Dermis blood vessel endothelial cell (primary cell): ENCODE measurements at regions not wholly inside any gene's neighbourhood (a gene's known extent, or its start where the extent isn't known, plus 50 kb on each side); places are given as distances from the start of the nearest gene placed in this dataset.
A peak's percentile ranks its signal among the peaks of the same experiment; 100 is the strongest.

ENCODE experiments used
- DNase-seq: peaks from one replicate; pipeline ENCODE4 v3.0.0; 2010

GRCh38 chr3:148087601-148088371, 609.9 kb upstream of the AGTR1 start:
- no peak for DNase-seq

GRCh38 chr3:148089171-148089570, 608.5 kb upstream of the AGTR1 start:
- DNase-seq: no peak

DNA sequence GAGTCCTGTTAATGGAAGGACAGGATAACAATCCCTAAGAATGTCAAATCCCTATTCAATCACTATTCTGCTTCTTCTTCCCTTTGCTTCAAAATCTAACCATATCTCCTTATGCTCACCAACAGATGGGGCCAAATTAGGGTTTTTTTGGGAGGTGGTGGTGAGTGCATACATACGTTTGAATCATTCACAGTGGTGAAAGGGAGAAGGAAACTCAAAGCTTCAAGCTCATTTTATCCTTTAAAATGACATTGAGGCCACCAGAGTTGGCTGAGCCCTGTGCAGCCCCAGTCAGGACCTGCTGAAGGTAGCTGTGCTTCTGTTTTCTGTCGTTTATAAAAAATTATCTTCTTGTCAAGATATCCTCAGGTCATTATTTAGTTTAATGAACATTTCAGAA, 607.5 kb upstream of the AGTR1 start:
- DNase-seq: no peak

GRCh38 chr3:148092624-148093347, 604.9 kb upstream of the AGTR1 start:
- DNase-seq: no peak

- DNase-seq: no peak
Observed at GRCh38 chr3:148093753-148094152, 604.0 kb upstream of the AGTR1 start.

GRCh38 chr3:148095962-148096361, 601.7 kb upstream of the AGTR1 start:
- no peak for DNase-seq

- DNase-seq: no peak
Observed at GRCh38 chr3:148100476-148100875, 597.2 kb upstream of the AGTR1 start.

DNA sequence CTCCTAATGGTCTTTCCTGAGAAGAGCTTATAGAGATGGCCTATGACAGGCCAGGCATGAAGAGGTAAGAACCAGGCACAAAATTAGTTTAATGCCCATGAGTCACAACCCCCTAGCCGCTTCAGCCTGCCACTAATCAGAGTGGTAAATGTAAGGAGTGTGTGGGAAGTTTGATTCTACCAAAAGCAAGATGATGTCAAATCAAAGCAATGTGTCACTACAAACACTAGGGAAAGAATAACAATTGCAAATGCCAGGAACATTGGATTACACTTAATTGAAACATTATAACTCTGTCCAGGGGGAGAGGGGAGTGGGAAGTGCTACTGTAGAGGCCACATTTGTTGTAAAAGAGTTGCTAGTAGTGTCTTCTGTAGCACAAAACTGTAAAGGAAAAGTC, 596.6 kb upstream of the AGTR1 start:
- DNase-seq: no peak

GRCh38 chr3:148102156-148102555, 595.5 kb upstream of the AGTR1 start:
- no peak for DNase-seq

- DNase-seq: no peak
Observed at GRCh38 chr3:148106062-148106461, 591.6 kb upstream of the AGTR1 start.

DNA sequence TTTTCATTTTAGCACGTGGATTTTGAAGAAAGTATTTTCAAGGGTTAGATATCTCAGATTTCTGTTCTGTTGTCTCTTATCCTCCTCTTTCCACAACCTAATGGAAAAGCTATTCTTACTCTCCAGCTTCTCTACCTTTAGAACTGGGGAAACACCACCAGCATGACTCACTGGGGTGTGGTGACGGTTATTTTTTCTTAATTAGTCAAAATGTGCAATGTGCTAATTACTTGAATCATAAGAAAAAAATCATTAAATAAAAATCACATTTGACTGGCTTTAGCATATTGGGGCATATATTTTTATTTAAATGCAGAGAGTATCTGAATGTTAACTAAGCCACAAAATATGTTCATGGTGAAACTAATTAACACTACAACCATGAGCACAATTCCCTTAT, 570.7 kb upstream of the AGTR1 start:
- DNase-seq: no peak

DNA sequence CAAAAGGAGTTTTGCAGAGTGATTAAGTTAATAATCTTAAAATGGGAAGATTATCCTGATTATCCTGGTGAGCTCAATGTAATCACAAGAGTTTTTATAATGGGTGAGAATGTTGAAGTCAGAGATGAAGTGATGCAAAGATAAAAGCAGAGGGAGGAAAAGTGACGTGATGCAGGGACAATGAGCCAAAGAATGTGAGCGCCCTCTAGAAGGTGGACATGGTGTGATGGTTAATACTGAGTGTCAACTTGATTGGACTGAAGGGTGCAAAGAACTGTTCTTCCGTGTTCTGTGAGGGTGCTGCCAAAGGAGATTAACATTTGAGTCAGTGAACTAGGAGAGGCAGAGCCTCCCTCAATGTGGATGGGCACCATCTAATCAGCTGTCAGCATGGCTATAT, 569.6 kb upstream of the AGTR1 start:
- peak; percentile 0 for DNase-seq

DNA sequence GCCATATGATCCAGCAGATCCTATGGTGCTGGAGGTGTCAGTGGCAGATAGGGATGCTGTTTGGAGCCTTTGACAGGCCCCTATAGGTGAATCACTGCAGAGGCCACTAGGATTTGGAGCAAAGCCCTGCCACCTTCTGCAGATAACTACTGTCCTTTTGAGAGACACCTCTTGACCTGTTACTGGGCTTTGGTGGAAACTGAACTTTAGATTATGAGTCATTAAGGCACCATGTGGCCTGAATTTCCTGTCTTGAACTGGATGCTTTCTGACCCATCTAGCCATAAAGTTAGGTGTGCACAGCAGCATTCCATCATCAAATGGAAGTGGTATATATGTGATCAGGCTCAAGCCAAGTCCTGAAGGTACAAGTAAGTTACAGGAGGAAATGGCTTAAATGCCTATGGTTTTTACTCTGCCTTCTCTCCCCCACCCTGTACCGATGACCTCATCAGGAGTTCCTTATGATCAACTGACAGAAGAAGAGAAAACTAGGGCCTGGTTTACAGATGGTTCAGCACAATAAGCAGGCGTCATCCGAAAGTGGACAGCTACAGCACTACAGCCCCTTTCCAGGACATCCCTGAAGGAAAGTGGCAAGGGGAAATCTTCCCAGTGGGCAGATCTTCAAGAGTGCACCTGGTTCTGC, 565.6 kb upstream of the AGTR1 start:
- no peak for DNase-seq

GRCh38 chr3:148136816-148137215, 560.9 kb upstream of the AGTR1 start:
- DNase-seq: no peak

- no peak for DNase-seq
Observed at GRCh38 chr3:148146241-148146640, 551.5 kb upstream of the AGTR1 start.

- DNase-seq: no peak
Observed at GRCh38 chr3:148146947-148147826, 550.5 kb upstream of the AGTR1 start.

DNA sequence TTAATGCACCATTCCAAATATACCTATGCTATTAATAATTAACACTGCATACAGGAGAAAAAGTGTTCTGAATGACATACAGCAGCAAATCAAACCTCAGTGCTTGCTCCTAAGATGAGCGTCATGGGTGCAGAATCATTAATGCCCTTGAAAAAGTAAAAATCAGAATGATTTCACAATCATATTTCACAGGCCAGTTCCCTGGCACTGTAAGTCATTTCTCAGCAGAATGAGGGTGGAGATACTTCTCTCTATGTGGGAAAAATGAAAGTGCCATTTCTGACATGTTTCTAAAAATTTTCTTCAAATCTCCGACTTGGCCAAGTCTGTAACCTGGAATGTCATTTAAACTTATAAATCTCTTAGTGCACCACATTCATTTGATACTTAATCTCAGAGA, 549.8 kb upstream of the AGTR1 start:
- DNase-seq: no peak

DNA sequence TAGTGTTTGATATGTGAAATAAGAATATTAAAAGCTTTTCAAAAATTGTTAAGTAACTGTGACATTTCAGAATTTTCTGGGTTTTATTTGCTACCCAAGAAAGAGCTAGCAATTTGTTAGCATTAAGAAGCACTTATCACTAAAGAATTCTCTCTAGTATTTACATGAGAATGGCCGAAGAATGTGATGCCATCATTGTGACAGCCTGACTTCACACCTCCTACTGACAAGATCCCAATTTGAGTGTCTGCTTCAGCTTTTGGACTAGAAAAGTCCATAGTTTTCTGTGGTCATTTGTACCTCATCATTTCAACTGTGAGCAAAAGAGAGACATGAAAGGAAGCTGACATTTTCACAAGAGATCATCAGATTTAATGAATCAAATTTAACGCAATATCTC, 548.1 kb upstream of the AGTR1 start:
- no peak for DNase-seq

GRCh38 chr3:148150141-148150540, 547.6 kb upstream of the AGTR1 start:
- DNase-seq: no peak

DNA sequence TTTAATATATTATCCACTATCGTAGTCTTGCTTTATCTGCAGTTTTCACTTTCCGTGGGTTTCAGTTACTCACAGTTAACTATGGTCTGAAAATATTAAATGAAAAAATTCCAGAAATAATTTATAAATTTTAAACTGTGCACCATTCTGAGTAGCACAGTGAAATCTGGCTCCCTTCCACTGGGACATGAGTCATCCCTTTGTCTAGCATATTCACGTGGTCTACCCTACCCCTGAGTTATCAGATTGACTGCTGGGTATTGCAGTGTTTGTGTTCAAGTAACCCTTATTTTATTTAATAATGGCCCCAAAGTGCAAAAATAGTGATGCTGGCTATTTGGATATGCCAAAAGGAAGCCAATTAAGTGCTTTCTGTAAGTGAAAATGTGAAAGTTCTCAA, 539.5 kb upstream of the AGTR1 start:
- DNase-seq: peak; percentile 72

DNA sequence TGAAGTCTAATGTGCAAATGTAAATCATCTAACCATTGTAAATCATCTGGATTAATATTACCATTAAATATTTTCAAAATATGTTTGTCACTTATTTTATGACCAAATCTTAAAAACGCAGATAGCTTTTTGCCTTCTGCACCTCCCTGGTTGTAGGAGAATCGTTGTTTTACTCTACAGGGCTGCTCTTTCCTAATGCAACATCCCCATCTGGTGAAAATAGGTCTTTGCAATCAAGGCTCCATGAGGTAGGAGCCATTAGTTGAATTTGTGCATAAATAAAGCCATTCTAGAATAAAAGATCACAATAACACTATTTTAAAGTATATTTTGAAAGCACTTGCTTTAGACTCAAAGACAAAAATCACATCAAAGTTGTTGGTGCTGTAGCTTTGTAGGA, 535.6 kb upstream of the AGTR1 start:
- DNase-seq: no peak

DNA sequence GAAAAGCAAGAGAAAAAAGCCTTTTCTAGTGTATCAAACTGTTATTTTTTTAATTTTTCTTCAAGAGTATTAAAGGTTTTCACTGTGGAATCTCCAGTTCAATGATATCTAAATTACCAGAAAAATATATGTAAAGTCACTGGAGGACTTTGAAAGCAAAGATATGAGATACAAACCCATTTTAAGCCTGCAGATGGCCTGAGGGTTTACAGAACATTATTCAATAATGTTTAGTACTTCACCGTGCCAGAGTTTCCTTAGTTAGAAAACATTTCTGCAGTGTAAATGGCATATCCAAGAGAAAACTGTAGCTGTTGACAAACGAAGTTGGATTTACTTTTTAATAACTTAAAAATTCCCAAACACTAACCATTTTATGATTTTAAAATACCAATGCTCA, 529.4 kb upstream of the AGTR1 start:
- DNase-seq: no peak

DNA sequence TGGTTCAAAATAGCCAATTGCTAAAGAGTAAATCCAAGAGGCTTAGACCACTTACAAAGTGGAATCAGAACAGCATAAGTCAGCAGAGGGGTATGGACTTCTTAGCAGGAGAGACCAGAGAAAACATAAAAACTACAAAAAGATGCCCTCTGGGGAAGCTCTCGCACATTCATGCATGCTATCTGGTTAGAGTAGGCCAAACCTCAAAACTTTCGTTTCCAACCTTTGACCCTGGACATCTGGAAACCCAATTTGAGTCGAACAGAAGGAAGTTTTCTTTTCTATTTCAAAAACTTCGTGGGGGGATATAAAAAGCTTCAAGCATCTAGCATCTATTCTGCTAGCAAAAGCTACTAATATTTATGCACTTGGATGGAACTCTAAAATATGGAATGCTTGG, 523.9 kb upstream of the AGTR1 start:
- DNase-seq: no peak
